Ovary (tissue), 7 donors: ENCODE measurements at regions not wholly inside any gene's neighbourhood (a gene's known extent, or its start where the extent isn't known, plus 50 kb on each side); places are given as distances from the start of the nearest gene placed in this dataset.

Source experiments
- DNase-seq, 5 donors: peaks; one replicate each; pipeline ENCODE4 v3.0.0-alpha.2; 2019 to 2020
- H3K27ac ChIP-seq, 2 donors: fragments of 200-600 bp; one replicate each; pipeline versions ENCODE4 v1.5.1 to v1.8.0; 2019 to 2022
- H3K27me3 ChIP-seq: fragments of 200-600 bp; one replicate; pipeline ENCODE4 v1.8.0; 2022
- H3K36me3 ChIP-seq: fragments of 200-600 bp; sonication (generic); one replicate; pipeline ENCODE4 v1.5.1; 2019
- H3K4me1 ChIP-seq: one replicate; pipeline ENCODE4 v1.8.1; 2013; ENCODE audit warnings: mild to moderate bottlenecking, moderate library complexity; ENCODE audit not compliant: insufficient read depth
- H3K4me3 ChIP-seq: fragments of 200-600 bp; sonication (generic); one replicate; pipeline ENCODE4 v1.5.1; 2017
- H3K9me3 ChIP-seq, 2 donors: fragments of 200-600 bp in 1 of 2; sonication (generic) in 1 of 2; one replicate each; pipeline versions ENCODE4 v1.5.1 to v1.8.1; 2013 to 2019; ENCODE audit warnings: mild to moderate bottlenecking in 1 of 2, moderate library complexity in 1 of 2
- EP300 ChIP-seq: sonication (generic); formaldehyde crosslinking; IDR thresholded peaks from one replicate; pipeline ENCODE4 v1.6.1; 2017; ENCODE audit warnings: antibody characterized with exemption
- POLR2A ChIP-seq: fragments of 450-650 bp; IDR thresholded peaks from one replicate; pipeline ENCODE4 v1.6.1; 2017; ENCODE audit warnings: antibody characterized with exemption, mild to moderate bottlenecking, moderate library complexity
- WGBS, 3 donors: extraction: QIAGEN DNeasy Blood & Tissue Kit in 1 of 3; methylation state at CpG; one replicate each; pipeline versions ENCODE4 v1.1.5 to v1.1.7; 2013 to 2017; 5-methylcytosine and 5-hydroxymethylcytosine counted together
- intact Hi-C, 4 donors: fragments of 100-400 bp; cut with DNase I; formaldehyde crosslinking; loops; one replicate each; pipeline versions ENCODE4 v1.11.0 to v1.15.1; 2022 to 2023
- TF ChIP-seq, protein P1 (sequence below), 3 donors: fragments of 450-650 bp in 2 of 3; fragments of 200-600 bp in 1 of 3; IDR thresholded peaks; one replicate each; pipeline versions ENCODE4 v1.5.1 to v1.8.0; 2016 to 2022; ENCODE audit warnings: antibody characterized with exemption in 3 of 3, mild to moderate bottlenecking in 1 of 3
- donor health status: DM: no; HTN: no; CAD: no; lungs with moderate emphysema.
- donor health status: DM: no; HTN: no; CAD: no.
- donor health status: Bipolar disorder and iron deficiency.
- donor health status: DM: no; HTN: no; CAD: no.
- donor health status: DM: yes; HTN: yes; CAD: no.

DNA sequence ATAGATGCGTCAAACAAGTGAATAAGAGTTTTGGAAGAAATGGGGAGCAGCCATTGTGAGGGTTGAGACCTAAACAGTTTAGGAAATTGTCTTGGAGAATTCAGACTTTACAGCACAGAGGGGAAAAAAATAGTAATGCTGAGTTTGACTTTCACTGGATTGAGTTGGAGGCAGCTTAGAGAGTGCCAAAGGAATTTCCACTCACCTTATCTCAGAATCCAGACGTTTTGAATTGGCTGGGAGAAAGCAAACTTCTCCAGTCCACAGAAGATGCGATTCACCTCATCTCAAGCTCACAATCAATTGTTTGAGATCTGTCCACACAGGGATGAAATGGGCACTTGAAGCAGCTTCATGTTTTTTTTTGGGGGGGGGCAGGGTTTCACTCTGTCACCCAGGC is 663.5 kb upstream of the SALL1 start:
- no peak for DNase-seq
- WGBS, 3 donors, result 52 to 61% (median 53%) methylated on average over 3 of the region's 3 CpGs
- no peak for TF ChIP-seq POLR2A
- TF ChIP-seq, protein P1, sequence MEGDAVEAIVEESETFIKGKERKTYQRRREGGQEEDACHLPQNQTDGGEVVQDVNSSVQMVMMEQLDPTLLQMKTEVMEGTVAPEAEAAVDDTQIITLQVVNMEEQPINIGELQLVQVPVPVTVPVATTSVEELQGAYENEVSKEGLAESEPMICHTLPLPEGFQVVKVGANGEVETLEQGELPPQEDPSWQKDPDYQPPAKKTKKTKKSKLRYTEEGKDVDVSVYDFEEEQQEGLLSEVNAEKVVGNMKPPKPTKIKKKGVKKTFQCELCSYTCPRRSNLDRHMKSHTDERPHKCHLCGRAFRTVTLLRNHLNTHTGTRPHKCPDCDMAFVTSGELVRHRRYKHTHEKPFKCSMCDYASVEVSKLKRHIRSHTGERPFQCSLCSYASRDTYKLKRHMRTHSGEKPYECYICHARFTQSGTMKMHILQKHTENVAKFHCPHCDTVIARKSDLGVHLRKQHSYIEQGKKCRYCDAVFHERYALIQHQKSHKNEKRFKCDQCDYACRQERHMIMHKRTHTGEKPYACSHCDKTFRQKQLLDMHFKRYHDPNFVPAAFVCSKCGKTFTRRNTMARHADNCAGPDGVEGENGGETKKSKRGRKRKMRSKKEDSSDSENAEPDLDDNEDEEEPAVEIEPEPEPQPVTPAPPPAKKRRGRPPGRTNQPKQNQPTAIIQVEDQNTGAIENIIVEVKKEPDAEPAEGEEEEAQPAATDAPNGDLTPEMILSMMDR (IDR thresholded peaks at IDR 0.05), result no peak
- no peak for TF ChIP-seq EP300

DNA sequence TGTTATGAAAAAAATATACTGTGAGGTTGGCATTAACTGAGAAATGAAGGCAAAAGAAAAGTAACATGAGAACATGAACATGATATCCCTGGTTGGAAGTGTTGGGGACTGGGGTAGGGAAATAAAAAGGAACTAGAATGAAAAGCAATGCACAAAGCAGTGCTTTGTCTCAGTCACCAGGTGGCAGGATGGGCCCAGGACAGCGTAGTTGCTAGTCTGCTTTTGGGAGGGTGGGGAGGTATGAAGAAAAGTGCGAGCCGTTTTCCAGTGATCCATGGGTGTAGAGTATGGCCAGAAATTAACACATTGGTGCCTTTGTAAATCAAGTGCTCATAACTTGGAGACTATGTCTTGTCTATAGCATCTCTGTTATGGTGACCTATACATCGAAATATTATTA is 662.5 kb upstream of the SALL1 start:
- WGBS, 3 donors, result 79 to 84% (median 82%) methylated on average over 4 of the region's 4 CpGs
- intact Hi-C loops, result no loop called here
- Histone ChIP-seq H3K4me3 (no peak overlapping the region), H3K9me3 (no peaks in the 10 kb centered on the region), H3K4me1 (no peaks in the 10 kb centered on the region), H3K36me3 (no peaks in the 10 kb centered on the region), H3K27me3 (no peaks in the 10 kb centered on the region), H3K27ac (no peak overlapping the region)
- TF ChIP-seq, protein P1 (IDR thresholded peaks at IDR 0.05), result no peak
- TF ChIP-seq POLR2A, result no peak
- no peak for DNase-seq

More for the DNA sequence above, 663.5 kb upstream of the SALL1 start:
- Histone ChIP-seq H3K36me3 (no peaks in the 10 kb centered on the region), H3K27ac (no peak overlapping the region), H3K4me3 (no peak overlapping the region), H3K9me3 (no peaks in the 10 kb centered on the region), H3K27me3 (no peaks in the 10 kb centered on the region), H3K4me1 (no peaks in the 10 kb centered on the region)
- intact Hi-C loops, result no loop called here

DNA sequence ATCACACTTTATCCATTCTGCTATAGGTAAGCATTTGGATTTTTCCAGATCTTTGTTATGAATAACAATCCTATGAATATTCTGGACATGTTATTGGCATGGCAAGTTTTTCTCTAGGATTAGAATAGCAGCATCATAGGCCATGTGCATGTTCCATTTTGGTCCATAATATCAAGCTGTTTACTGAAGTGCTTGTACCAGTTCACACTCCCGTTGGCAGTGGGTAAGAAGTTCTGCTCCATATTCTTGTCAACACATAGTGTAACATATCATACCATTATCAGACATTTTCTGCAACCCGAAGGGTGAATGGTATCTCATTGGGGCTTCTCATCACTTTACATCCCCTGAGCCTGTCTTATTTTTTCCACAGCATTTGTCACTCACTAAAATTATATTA is 661.9 kb upstream of the SALL1 start:
- no peak for DNase-seq
- Histone ChIP-seq H3K36me3 (no peaks in the 10 kb centered on the region), H3K9me3 (no peaks in the 10 kb centered on the region), H3K4me3 (no peak overlapping the region), H3K27ac (no peak overlapping the region), H3K27me3 (no peaks in the 10 kb centered on the region), H3K4me1 (no peaks in the 10 kb centered on the region)
- WGBS, 3 donors, result 76 to 81% (median 78%) methylated on average over 2 of the region's 2 CpGs
- TF ChIP-seq, protein P1 (IDR thresholded peaks at IDR 0.05), result no peak
- no peak for TF ChIP-seq EP300
- TF ChIP-seq POLR2A, result no peak
- intact Hi-C loops, result no loop called here

DNA sequence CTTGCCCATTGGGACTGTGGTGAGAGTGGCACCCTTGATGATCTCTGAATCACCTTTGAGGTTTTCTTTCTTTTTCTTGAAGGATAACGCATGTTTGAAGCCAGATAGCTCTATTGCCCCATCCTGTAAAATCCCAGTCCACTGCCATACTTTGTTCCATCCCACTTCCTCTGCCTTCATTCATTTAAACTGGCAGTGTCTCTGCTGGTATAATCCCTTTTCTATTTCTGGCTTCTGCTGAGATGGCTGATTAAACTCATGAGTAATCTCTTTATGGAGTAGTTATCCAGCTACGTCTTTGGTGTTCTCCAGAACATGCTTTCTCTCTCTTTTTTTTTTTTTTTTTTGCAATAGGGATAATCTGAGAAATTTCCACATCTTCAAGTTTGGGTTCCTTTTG is 656.5 kb upstream of the SALL1 start:
- Histone ChIP-seq H3K4me1 (no peaks in the 10 kb centered on the region), H3K9me3 (no peaks in the 10 kb centered on the region), H3K27me3 (no peaks in the 10 kb centered on the region), H3K27ac (no peak overlapping the region), H3K4me3 (no peak overlapping the region), H3K36me3 (no peaks in the 10 kb centered on the region)
- no peak for DNase-seq
- WGBS, 3 donors, result 75 to 81% (median 76%) methylated on average over 2 of the region's 2 CpGs
- intact Hi-C loops, result loop anchor here in 1 of 4 donors (5.0 kb wide), 2 partner anchors 635 to 1145 kb away; no protein-coding TSS in a partner anchor
- TF ChIP-seq EP300 (no peak), POLR2A (no peak)
- TF ChIP-seq, protein P1 (IDR thresholded peaks at IDR 0.05), result no peak

DNA sequence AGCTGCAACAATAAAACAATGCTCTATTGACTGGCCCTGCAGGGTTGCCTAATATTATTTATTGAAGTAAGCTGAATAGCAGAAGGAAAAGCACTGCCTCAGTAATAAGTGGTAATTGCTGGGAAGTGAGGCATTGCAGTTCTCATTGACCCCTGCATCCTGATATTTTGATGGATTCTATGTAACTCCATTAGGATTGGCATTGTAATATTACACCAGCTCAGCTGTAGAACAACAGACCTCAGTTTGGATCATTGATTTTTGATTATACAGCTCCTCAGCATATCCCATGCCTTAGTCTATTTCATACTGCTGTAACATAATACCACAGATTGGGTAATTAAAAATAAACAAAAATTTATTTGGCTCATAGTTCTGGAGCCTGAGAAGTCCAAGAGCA is 650.6 kb upstream of the SALL1 start:
- H3K4me1 ChIP-seq, result no peaks in the 10 kb centered on the region

More for the DNA sequence above, 650.6 kb upstream of the SALL1 start:
- H3K9me3 ChIP-seq, result no peaks in the 10 kb centered on the region
- no peaks in the 10 kb centered on the region for H3K36me3 ChIP-seq
- intact Hi-C loops, result no loop called here
- no peak for DNase-seq
- H3K27ac ChIP-seq, result no peak overlapping the region
- TF ChIP-seq, protein P1 (IDR thresholded peaks at IDR 0.05), result no peak
- no peak for TF ChIP-seq POLR2A
- TF ChIP-seq EP300, result no peak
- no peak overlapping the region for H3K4me3 ChIP-seq
- no peaks in the 10 kb centered on the region for H3K27me3 ChIP-seq
